VCaP (cell line): ENCODE measurements at regions not wholly inside any gene's neighbourhood (a gene's known extent, or its start where the extent isn't known, plus 50 kb on each side); places are given as distances from the start of the nearest gene placed in this dataset.
A peak's percentile ranks its signal among the peaks of the same experiment; 100 is the strongest.

Source experiments
- H3K27ac ChIP-seq: fragments of 450-650 bp; 2 replicates; pipeline ENCODE4 v1.5.1; 2017
- TF ChIP-seq, protein P1 (sequence below): fragments of 450-650 bp; conservative IDR thresholded peaks from 2 replicates; pipeline ENCODE4 v1.5.1; 2017; ENCODE audit warnings: mild to moderate bottlenecking, moderate library complexity

DNA sequence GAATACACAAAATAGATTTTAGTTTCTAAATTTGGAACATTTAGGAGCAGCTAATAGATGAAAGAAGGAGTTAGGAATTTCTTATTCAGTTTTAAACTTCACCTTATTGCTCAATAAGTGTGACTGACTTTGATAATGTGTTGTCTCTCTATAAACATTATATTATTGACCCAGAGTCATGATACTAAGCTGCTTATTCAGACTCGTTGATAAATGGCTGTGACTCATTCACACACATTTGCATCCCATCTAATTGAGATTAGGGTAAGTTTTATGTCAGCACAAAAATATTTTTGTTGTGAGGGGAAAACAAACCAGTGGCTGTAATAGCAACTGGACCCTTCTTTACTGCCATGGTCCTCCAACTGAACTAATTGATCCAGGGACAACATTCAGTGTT lies 137.6 kb downstream of the GOLIM4 start:
- TF ChIP-seq, protein P1, sequence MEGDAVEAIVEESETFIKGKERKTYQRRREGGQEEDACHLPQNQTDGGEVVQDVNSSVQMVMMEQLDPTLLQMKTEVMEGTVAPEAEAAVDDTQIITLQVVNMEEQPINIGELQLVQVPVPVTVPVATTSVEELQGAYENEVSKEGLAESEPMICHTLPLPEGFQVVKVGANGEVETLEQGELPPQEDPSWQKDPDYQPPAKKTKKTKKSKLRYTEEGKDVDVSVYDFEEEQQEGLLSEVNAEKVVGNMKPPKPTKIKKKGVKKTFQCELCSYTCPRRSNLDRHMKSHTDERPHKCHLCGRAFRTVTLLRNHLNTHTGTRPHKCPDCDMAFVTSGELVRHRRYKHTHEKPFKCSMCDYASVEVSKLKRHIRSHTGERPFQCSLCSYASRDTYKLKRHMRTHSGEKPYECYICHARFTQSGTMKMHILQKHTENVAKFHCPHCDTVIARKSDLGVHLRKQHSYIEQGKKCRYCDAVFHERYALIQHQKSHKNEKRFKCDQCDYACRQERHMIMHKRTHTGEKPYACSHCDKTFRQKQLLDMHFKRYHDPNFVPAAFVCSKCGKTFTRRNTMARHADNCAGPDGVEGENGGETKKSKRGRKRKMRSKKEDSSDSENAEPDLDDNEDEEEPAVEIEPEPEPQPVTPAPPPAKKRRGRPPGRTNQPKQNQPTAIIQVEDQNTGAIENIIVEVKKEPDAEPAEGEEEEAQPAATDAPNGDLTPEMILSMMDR, result no peak
- H3K27ac ChIP-seq, result no peak overlapping the region

- TF ChIP-seq, protein P1, result no peak
- no peak overlapping the region for H3K27ac ChIP-seq
Observed at GRCh38 chr3:167952969-167953368, 142.8 kb downstream of the GOLIM4 start.

DNA sequence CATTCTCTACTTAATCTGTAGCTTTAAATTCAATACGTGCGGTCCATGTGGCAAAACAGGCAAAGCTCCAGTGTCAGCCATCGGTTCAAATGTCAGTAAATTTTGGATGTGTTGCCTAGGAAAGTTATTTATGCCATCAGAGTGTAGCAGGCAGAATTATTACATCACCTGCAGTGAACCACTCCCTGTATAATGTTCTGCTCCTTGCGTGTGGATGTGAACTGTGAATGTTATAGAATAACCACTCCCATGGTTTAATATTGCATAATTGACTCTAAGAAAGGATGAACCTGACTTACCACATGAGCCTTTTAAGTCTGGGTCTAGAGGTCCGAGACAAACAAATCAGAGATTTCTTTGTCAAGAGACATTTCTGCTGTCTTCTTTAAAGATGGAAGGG lies 145.5 kb downstream of the GOLIM4 start:
- TF ChIP-seq, protein P1, result no peak
- H3K27ac ChIP-seq, result no peak overlapping the region

DNA sequence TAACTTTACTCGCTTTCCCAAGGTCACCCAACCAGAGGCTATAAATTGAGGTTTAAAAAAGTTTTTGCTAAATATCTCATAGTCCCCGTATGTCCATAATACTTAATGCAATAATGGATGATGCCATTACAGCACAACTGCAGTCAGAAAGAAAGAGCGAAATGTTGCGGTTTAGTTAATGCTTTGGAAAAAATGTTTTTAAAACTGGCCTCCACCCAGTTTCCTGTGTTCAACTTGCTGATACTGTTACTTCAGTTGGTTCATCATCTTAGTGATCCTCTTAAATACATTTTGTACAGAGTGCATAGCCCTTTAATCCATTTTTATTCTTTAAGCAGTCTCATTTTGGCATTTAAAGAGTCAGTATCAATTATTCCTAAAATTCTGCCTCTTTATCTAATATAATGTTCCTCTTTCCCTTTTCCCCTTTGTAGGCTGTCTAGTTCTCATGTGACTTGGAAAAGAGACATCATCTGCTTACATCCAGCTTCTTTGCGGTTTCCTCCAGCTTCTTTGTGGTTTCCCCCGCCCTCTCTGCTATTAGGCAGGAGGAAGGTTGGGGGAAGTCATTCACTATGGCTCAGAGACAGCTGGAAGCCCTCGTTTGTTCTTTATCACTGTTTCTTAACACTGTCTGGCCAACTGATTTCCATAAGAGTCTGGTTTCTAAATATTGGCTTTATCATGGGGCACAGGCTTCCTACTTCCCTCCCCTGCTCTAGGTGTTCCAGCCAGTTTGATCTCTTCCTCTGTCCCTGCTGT lies 154.3 kb downstream of the GOLIM4 start:
- TF ChIP-seq, protein P1, result no peak
- no peak overlapping the region for H3K27ac ChIP-seq

- TF ChIP-seq, protein P1, result no peak
- H3K27ac ChIP-seq, result no peak overlapping the region
Observed at GRCh38 chr3:167940241-167940640, 155.5 kb downstream of the GOLIM4 start.

GRCh38 chr3:167938516-167938915 lies 157.2 kb downstream of the GOLIM4 start:
- TF ChIP-seq, protein P1, result no peak
- H3K27ac ChIP-seq, result no peak overlapping the region

- TF ChIP-seq, protein P1, result no peak
- H3K27ac ChIP-seq, result peak overlapping the region; percentile 68
Observed at GRCh38 chr3:167936019-167936418, 159.7 kb downstream of the GOLIM4 start.
